Ovary (tissue), 7 donors: ENCODE measurements at regions not wholly inside any gene's neighbourhood (a gene's known extent, or its start where the extent isn't known, plus 50 kb on each side); places are given as distances from the start of the nearest gene placed in this dataset.

Source experiments
- DNase-seq, 5 donors: peaks; one replicate each; pipeline ENCODE4 v3.0.0-alpha.2; 2019 to 2020
- H3K27ac ChIP-seq, 2 donors: fragments of 200-600 bp; one replicate each; pipeline versions ENCODE4 v1.5.1 to v1.8.0; 2019 to 2022
- H3K27me3 ChIP-seq: fragments of 200-600 bp; one replicate; pipeline ENCODE4 v1.8.0; 2022
- H3K36me3 ChIP-seq: fragments of 200-600 bp; sonication (generic); one replicate; pipeline ENCODE4 v1.5.1; 2019
- H3K4me1 ChIP-seq: one replicate; pipeline ENCODE4 v1.8.1; 2013; ENCODE audit warnings: mild to moderate bottlenecking, moderate library complexity; ENCODE audit not compliant: insufficient read depth
- H3K4me3 ChIP-seq: fragments of 200-600 bp; sonication (generic); one replicate; pipeline ENCODE4 v1.5.1; 2017
- H3K9me3 ChIP-seq, 2 donors: fragments of 200-600 bp in 1 of 2; sonication (generic) in 1 of 2; one replicate each; pipeline versions ENCODE4 v1.5.1 to v1.8.1; 2013 to 2019; ENCODE audit warnings: mild to moderate bottlenecking in 1 of 2, moderate library complexity in 1 of 2
- CTCF ChIP-seq, 3 donors: fragments of 450-650 bp in 2 of 3; fragments of 200-600 bp in 1 of 3; IDR thresholded peaks; one replicate each; pipeline versions ENCODE4 v1.5.1 to v1.8.0; 2016 to 2022; ENCODE audit warnings: antibody characterized with exemption in 3 of 3, mild to moderate bottlenecking in 1 of 3
- EP300 ChIP-seq: sonication (generic); formaldehyde crosslinking; IDR thresholded peaks from one replicate; pipeline ENCODE4 v1.6.1; 2017; ENCODE audit warnings: antibody characterized with exemption
- POLR2A ChIP-seq: fragments of 450-650 bp; IDR thresholded peaks from one replicate; pipeline ENCODE4 v1.6.1; 2017; ENCODE audit warnings: antibody characterized with exemption, mild to moderate bottlenecking, moderate library complexity
- WGBS, 3 donors: extraction: QIAGEN DNeasy Blood & Tissue Kit in 1 of 3; methylation state at CpG; one replicate each; pipeline versions ENCODE4 v1.1.5 to v1.1.7; 2013 to 2017; 5-methylcytosine and 5-hydroxymethylcytosine counted together
- intact Hi-C, 4 donors: fragments of 100-400 bp; cut with DNase I; formaldehyde crosslinking; loops; one replicate each; pipeline versions ENCODE4 v1.11.0 to v1.15.1; 2022 to 2023
- donor health status: DM: no; HTN: no; CAD: no; lungs with moderate emphysema.
- donor health status: DM: no; HTN: no; CAD: no.
- donor health status: Bipolar disorder and iron deficiency.
- donor health status: DM: no; HTN: no; CAD: no.
- donor health status: DM: yes; HTN: yes; CAD: no.

DNA sequence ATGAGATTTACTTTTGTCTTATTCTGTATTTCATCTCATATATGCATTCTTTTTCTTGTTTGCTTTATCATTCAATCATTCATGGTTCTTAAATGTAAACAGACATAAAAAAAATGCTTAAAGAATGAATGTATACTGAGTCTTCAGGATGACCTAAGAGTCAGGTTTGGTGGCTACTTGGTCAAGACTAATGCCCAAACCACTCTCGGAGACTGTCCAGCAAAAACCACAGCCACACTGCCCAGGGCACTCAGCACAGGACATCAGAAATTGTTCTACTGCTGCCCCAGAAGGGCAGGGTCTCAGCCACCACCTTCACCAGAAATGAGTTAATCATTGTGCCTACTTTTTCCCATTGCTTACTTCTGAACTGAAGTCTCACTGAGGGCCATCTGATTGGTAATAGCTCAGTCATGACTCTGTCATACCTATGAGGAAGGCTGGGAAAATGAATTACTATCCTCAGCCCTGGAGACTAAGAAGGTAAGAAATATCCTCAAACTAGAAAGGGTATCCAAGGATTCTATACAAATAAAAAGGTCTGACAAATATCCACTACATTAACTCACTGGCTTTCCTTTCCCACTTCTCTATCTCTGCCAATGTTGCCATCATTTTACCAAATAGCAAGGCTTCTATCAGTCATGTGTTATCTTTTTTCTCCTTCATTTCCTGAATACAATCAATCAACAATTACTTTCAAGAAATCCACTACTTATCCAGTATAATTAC lies 236.1 kb downstream of the CETN3 start:
- Histone ChIP-seq H3K4me3 (no peak overlapping the region), H3K36me3 (no peaks in the 10 kb centered on the region), H3K27me3 (no peaks in the 10 kb centered on the region), H3K27ac (no peak overlapping the region), H3K9me3 (no peaks in the 10 kb centered on the region), H3K4me1 (no peaks in the 10 kb centered on the region)
- DNase-seq = no peak
- 95 to 100% (median 96%) methylated on average over 1 of the region's 1 CpG for WGBS, 3 donors
- intact Hi-C loops = no loop called here
- TF ChIP-seq CTCF (IDR thresholded peaks at IDR 0.05) (no peak), POLR2A (no peak), EP300 (no peak)

- Histone ChIP-seq H3K36me3 (no peaks in the 10 kb centered on the region), H3K9me3 (no peaks in the 10 kb centered on the region), H3K4me1 (no peaks in the 10 kb centered on the region), H3K4me3 (no peak overlapping the region), H3K27me3 (no peaks in the 10 kb centered on the region), H3K27ac (no peak overlapping the region)
- intact Hi-C loops = no loop called here
- TF ChIP-seq CTCF (IDR thresholded peaks at IDR 0.05) (no peak), EP300 (no peak), POLR2A (no peak)
- no peak for DNase-seq
- 0 to 3% (median 0%) methylated on average over 1 of the region's 1 CpG for WGBS, 3 donors
Observed at GRCh38 chr5:90171466-90171865, 238.1 kb downstream of the CETN3 start.

DNA sequence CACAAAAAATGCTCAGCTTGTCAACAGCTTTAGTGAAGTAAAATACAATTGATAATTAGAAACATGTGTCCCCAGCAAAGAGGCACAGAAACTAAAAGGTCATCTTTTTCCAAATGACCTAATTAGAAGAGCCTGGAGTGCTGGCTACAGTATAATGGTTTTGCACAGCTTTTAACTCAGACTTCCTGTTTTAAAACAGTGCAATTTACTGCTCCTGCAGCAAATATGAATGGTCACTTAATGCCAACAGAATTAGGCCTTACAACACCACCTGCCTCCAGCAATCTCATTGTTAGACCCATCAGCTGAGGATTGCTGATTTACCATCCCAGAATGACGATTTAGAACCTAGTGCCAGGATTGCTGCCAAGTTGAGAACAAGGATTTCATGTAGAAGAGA lies 239.3 kb downstream of the CETN3 start:
- WGBS, 3 donors = 38 to 49% (median 42%) methylated on average over 1 of the region's 1 CpG
- Histone ChIP-seq H3K4me3 (no peak overlapping the region), H3K27me3 (no peaks in the 10 kb centered on the region), H3K9me3 (no peaks in the 10 kb centered on the region), H3K36me3 (no peaks in the 10 kb centered on the region), H3K27ac (no peak overlapping the region), H3K4me1 (no peaks in the 10 kb centered on the region)
- intact Hi-C loops = no loop called here
- no peak for TF ChIP-seq CTCF (IDR thresholded peaks at IDR 0.05)
- no peak for TF ChIP-seq EP300
- no peak for TF ChIP-seq POLR2A
- no peak for DNase-seq

DNA sequence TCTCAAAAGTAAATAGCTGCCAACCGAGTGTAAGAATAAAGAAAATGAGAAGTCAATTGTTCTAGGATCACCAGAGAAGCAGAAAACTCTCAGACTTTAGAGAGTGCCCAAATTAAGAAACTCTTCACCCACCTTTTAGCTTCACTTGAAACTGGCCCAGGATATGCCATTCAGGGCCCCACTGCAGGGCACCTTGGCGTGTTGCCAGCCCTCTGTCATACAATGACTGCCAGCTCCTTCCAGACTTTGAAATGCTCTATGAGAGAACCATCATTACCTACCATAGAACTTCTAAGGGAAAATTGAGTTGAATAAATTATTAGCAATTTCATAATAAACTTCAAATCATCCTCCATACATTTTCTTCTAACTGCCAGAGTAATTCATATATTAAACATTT lies 240.5 kb downstream of the CETN3 start:
- Histone ChIP-seq H3K27me3 (no peaks in the 10 kb centered on the region), H3K4me3 (no peak overlapping the region), H3K27ac (no peak overlapping the region), H3K4me1 (no peaks in the 10 kb centered on the region), H3K36me3 (no peaks in the 10 kb centered on the region), H3K9me3 (no peaks in the 10 kb centered on the region)
- DNase-seq = no peak
- intact Hi-C loops = no loop called here
- 71 to 82% (median 79%) methylated on average over 2 of the region's 2 CpGs for WGBS, 3 donors
- TF ChIP-seq CTCF (IDR thresholded peaks at IDR 0.05) (no peak), POLR2A (no peak), EP300 (no peak)
